Lower leg skin (tissue), 3 donors: ENCODE measurements at regions not wholly inside any gene's neighbourhood (a gene's known extent, or its start where the extent isn't known, plus 50 kb on each side); places are given as distances from the start of the nearest gene placed in this dataset.

Source experiments
- CTCF ChIP-seq, 3 donors: fragments of 450-650 bp; IDR thresholded peaks; one replicate each; pipeline ENCODE4 v1.5.1; 2016; ENCODE audit warnings: antibody characterized with exemption in 3 of 3, mild to moderate bottlenecking in 3 of 3, moderate library complexity in 2 of 3
- POLR2A ChIP-seq, 2 donors: fragments of 450-650 bp; IDR thresholded peaks; one replicate each; pipeline ENCODE4 v1.6.1; 2016 to 2017; ENCODE audit warnings: antibody characterized with exemption in 2 of 2, mild to moderate bottlenecking in 1 of 2, moderate library complexity in 1 of 2

- TF ChIP-seq POLR2A (IDR thresholded peaks at IDR 0.05) (no peak), CTCF (IDR thresholded peaks at IDR 0.05) (no peak)
These were observed 295.0 kb downstream of the RMST start for GRCh38 chr12:97757481-97758193.
